PFSK-1 (cell line): ENCODE measurements at regions not wholly inside any gene's neighbourhood (a gene's known extent, or its start where the extent isn't known, plus 50 kb on each side); places are given as distances from the start of the nearest gene placed in this dataset.

Source experiments
- POLR2AphosphoS5 ChIP-seq: IDR thresholded peaks from 2 replicates; pipeline ENCODE4 v1.6.1; 2012; ENCODE audit warnings: low read depth, mild to moderate bottlenecking, control low read depth, low read length, moderate library complexity
- SIN3A ChIP-seq: IDR thresholded peaks from 2 replicates; pipeline ENCODE4 v1.6.1; 2012; ENCODE audit warnings: mild to moderate bottlenecking, low read length, moderate library complexity, borderline replicate concordance; ENCODE audit not compliant: insufficient read depth
- TAF1 ChIP-seq: IDR thresholded peaks from 2 replicates; pipeline ENCODE4 v1.6.1; 2012; ENCODE audit warnings: low read length, control low read depth, borderline replicate concordance; ENCODE audit not compliant: insufficient read depth

- TF ChIP-seq POLR2AphosphoS5 (no peak), SIN3A (no peak), TAF1 (no peak)
Observed at GRCh38 chr2:38444247-38444646, 67.2 kb upstream of the ATL2 start.
